GM18868 (cell line): ENCODE measurements at regions not wholly inside any gene's neighbourhood (a gene's known extent, or its start where the extent isn't known, plus 50 kb on each side); places are given as distances from the start of the nearest gene placed in this dataset.
A peak's percentile ranks its signal among the peaks of the same experiment; 100 is the strongest.

ENCODE experiments used
- ATAC-seq: cut with Tn5 transposase; IDR thresholded peaks from one replicate; pipeline ENCODE4 v1.9.1; 2021; ENCODE audit warnings: mild to moderate bottlenecking, moderate library complexity; ENCODE audit not compliant: unreplicated experiment

GRCh38 chr10:83955406-83955805 lies 183.9 kb upstream of the GHITM start:
- no peak for ATAC-seq

DNA sequence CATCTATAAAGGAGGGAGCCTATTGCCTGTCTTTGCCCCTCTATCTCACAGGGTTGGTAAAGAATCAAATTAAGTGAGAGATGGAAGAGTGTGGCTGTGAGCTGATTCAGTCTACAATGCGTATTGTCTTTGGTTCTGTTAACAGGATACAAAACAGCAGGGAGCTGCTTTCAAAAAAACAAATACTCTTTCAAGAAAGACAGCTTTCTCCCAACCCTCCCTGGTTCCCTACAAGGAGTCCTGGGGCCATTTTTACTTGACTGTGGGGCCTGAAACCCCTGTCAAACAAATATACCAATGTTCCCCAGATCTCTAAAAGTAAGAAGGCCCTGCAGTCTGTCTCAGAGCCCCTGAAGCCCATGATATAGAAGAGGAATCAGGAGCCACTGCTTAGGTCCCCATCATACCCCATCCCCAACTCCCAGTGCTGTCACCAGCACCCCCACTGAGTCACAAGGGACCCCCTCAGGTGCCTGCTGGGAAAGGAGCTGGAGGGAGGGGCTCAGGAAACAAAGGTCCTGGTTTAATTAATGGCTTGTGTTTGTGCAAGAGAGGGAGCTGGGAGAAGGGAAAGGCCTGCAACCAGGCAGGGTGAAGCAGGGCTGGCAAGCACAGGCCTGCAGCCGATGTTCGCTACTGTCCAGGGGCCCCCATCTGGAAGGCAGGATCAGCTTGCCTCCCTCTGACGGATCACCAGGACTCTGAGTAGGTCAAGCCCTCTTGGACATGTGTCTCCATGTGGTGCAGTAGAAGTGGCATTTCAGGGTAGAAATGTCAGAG lies 182.0 kb upstream of the GHITM start:
- no peak for ATAC-seq

GRCh38 chr10:83959328-83959727 lies 180.0 kb upstream of the GHITM start:
- peak; percentile 41 for ATAC-seq

- no peak for ATAC-seq
These were observed 179.2 kb upstream of the GHITM start for GRCh38 chr10:83960125-83960524.

DNA sequence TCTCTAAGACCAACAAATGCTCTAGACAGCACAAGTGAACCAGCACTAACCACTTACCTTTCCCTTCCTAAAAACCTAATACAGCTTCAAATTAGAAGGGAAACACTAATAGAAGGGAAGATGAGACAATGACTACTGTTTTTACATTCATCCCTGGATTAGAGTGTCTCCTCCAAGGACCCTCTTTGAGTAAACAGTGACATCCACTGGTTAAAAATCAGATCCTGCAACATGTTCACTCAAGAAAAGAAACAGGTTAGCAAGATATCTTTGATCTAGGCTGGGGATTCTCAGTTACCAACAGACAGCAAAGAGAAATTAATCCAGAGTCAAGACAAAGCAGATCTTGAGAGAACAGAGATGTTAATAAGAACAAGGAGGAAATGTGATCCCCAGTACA lies 177.7 kb upstream of the GHITM start:
- ATAC-seq = no peak

- ATAC-seq = no peak
These were observed 175.9 kb upstream of the GHITM start for GRCh38 chr10:83963446-83963845.

- ATAC-seq = no peak
These were observed 173.8 kb upstream of the GHITM start for GRCh38 chr10:83965473-83965872.

DNA sequence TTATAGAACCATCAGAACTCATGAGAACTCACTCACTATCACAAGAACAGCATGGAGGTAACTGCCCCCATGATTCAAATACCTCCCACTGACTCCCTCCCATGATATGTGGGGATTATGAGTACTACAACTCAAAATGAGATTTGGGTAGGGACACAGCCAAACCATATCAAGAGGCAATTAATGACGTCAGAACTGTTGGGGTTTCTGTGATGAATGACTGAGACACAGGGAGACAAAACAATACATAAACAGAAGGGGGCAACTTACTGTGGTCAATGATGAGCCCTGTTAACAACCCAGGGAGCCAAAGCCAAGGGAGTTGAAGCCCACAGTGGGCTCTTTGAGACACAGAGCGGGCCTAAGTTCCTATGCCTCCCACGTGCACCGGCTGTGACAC lies 171.3 kb upstream of the GHITM start:
- ATAC-seq = no peak

DNA sequence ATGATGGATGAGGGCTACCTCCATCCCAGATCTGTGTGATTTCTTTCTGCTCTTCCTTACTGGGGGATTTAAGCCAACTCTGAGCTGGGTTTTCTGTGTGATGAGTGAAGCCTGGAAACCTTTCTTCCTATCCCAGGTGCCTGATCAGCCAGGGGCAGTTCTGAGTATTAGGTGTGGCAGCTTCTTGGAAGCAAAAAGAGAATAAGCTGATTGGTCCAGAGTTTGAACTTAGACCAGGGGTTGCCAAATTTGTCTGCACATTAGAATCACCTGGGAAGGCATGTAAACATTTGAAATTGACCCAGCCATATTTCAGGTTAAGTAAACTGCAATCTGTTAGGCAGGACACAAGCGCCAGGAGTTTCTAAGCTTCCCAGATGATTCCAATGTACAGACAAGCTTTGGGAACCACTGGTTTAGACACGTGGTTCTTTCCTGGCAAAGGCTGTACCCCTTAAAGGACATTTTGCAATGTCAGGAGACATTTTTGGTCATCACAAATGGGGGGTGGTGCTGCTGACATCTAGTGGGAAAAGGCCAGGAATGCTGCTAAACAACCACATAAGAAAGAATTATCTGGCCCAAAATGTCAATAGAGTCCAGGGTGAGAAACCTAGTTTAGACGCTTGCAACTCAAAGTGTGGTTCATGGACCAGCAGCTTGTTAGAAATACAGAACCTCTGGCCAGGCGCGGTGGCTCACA lies 160.5 kb upstream of the GHITM start:
- ATAC-seq = no peak

GRCh38 chr10:83982812-83983211 lies 156.5 kb upstream of the GHITM start:
- peak; percentile 50 for ATAC-seq

DNA sequence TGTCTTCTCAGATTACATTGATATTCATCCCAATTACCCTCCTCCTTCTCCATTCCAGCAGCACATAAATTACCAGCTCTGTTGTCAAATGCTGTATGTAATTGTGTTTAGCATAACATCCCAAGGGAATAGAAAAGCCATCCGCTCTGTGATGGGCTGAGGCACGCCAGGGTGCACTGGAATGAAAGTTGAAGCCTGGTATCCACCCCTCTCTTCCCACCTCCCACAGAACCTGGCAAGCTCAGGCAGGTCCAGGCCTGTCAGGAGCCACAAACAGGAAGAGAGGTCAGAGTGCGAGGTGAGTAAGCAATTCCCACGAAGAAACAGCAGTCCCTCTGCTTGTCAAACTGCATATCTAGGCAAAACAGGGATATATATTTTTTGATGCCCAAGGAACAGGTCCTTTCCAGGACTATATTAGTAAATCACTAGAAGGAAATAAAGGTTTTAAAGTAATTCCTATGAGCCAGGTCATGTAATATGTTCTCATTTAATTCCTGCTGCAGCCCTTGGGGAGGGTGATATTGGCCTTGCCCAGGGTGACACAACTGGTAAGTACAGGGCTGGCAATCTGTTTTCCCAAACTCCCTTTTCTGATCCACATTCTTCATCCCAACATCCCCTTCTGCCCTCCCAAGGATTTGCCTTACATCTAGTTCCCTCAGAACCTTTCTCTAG lies 155.6 kb upstream of the GHITM start:
- ATAC-seq = no peak

GRCh38 chr10:83984256-83984640 lies 155.1 kb upstream of the GHITM start:
- ATAC-seq = no peak

- ATAC-seq = no peak
These were observed 152.5 kb upstream of the GHITM start for GRCh38 chr10:83986800-83987199.

DNA sequence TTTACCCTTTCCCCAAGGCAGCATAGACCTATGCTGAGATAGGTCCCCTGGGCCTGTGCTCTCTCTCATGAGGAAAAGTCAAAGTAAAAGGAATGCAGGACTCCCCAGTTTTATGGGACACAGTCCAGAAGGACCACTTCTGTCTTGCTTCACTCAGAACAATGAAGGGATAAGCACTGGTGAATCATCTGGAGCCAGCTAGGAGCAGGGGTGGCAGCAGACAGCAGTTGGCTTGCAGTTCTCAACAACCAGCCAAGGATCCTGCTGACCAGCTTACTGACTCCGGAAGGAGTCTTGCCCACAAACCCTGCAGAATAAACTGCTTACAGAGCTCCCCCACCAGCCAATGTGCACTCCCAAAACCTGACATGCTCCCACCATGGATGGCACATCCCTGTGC lies 152.1 kb upstream of the GHITM start:
- no peak for ATAC-seq

GRCh38 chr10:83988435-83988834 lies 150.9 kb upstream of the GHITM start:
- ATAC-seq = no peak

DNA sequence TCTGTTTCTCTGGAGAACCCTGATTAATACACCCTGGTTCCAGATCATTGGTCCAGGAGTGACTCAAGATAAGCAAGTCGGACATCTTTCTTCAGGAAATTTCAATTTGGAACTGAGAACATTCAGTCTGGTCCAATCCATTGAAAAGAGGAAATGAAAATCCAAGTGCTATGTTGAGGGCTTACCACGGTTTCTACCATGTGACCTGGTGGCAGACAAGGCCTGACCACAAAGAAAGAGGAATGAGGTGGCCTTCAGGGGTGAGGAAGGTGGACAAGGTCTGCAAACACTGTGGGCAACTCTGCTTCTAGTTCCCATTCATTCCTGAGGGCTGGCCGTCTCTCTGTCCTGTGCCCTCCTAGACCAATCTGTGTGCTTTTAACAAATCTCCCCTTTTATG lies 149.2 kb upstream of the GHITM start:
- peak; percentile 90 for ATAC-seq

DNA sequence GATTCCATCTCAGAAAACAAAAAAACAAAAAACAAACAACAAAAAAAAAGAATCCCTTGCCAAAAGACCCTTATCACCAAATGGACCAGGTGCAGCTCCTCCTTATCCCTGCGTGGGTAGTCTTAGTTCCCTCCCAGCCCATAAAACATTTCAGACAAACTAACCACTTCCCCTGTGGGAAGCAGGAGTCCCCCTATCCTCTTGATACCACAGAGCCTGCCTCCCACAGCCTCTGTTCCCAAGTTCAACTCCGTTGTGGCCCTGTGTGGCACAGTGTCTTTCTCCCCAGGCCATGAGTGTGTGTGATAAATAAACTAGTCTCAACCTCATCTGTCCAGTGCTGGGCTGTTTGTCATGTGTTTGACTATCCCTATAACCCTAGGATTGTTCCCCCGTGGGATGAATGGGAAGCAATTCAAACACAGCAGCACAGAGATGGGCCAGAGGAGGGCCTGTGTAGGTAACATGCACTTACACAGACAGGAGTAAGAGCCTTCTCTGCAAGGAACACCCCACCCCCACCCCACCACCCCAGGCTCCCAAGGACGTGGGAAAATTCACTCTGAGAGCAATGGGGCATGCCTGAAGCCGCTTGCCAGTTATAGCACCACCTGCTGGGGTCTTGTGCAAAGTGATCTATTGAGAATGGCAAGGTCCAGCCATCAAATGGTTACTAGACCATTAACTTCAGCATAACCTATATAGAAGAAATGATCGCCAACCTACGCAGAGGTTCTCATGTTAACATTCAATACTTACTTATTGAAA lies 147.1 kb upstream of the GHITM start:
- peak; percentile 47 for ATAC-seq

DNA sequence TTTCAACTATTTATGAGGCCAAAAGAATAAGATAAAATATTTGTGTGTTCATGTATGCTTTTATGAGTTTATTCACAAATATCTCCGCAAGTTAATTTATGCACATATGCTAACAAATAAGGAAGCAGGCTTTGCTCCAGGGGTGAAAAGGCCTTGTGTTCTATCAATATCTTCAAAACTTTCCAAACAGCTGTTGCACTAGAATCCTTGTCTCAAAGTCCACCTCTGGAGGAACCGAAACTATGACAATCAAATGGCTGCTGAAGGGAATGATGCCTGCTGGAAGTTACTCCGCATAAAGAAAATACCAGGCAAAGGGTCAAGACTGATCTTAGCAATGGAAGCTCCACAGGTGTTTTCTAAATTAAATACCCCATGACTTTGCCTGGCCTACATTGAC lies 145.0 kb upstream of the GHITM start:
- no peak for ATAC-seq

DNA sequence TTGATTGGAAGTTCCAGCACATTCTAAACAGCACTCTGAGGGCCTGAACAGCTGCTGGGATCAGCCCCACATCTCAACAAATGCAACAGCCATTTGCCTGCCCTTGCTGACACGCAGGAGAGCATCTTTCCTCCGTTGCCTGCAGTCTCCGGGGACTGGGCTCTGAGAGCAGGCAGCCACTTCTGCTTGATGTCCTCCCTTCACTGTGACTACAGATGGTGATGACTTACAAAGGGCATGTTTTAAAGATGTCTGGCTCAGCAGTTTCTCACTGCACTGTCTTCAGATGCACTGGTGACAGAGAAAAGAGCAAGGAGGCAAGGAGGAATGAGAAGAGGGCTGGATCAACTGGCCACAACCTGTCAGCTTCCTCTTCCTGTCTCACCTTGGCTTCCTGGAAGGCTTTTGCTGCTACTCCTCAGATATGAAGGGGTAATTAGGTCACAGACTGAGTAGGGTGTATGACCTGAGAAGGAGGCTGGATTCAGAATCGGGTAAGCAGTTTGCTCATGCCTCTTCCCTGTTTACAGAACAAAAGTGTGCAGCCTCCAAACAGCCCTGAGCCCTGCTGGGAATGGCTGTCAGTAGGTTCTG lies 143.5 kb upstream of the GHITM start:
- no peak for ATAC-seq

- ATAC-seq = no peak
These were observed 135.1 kb upstream of the GHITM start for GRCh38 chr10:84004221-84004620.

GRCh38 chr10:84005403-84005802 lies 133.9 kb upstream of the GHITM start:
- ATAC-seq = no peak
